Liver (tissue), 7 donors: ENCODE measurements at regions not wholly inside any gene's neighbourhood (a gene's known extent, or its start where the extent isn't known, plus 50 kb on each side); places are given as distances from the start of the nearest gene placed in this dataset.

ENCODE experiments used
- DNase-seq: peaks from one replicate; pipeline ENCODE4 v3.0.0-alpha.2; 2017; ENCODE audit warnings: low spot score
- H3K27ac ChIP-seq, 2 donors: one replicate each; pipeline ENCODE4 v1.7.0; 2013; ENCODE audit warnings: inconsistent platforms in 2 of 2, low read length in 2 of 2, control low read depth in 1 of 2, low read depth in 1 of 2, mild to moderate bottlenecking in 1 of 2
- H3K27me3 ChIP-seq, 4 donors: one replicate each; pipeline versions ENCODE4 v1.6.1 to v1.7.0; 2013; ENCODE audit warnings: low read length in 3 of 4, inconsistent platforms in 1 of 4, mild to moderate bottlenecking in 1 of 4, moderate library complexity in 1 of 4; ENCODE audit not compliant: control insufficient read depth in 4 of 4, insufficient read depth in 4 of 4
- H3K36me3 ChIP-seq, 4 donors: one replicate each; pipeline versions ENCODE4 v1.6.1 to v1.7.0; 2013; ENCODE audit warnings: low read length in 3 of 4, mild to moderate bottlenecking in 3 of 4, low read depth in 1 of 4, moderate library complexity in 1 of 4; ENCODE audit not compliant: control insufficient read depth in 4 of 4, insufficient read depth in 3 of 4
- H3K4me1 ChIP-seq, 4 donors: one replicate each; pipeline versions ENCODE4 v1.6.1 to v1.7.0; 2013; ENCODE audit warnings: low read length in 3 of 4, mild to moderate bottlenecking in 3 of 4, moderate library complexity in 1 of 4; ENCODE audit not compliant: control insufficient read depth in 4 of 4, insufficient read depth in 4 of 4
- H3K4me3 ChIP-seq, 3 donors: one replicate each; pipeline versions ENCODE4 v1.6.1 to v1.7.0; 2013; ENCODE audit warnings: low read length in 3 of 3, control low read depth in 1 of 3, low read depth in 1 of 3, mild to moderate bottlenecking in 1 of 3
- H3K9ac ChIP-seq, 2 donors: one replicate each; pipeline ENCODE4 v1.7.0; 2013; ENCODE audit warnings: low read length in 2 of 2, mild to moderate bottlenecking in 2 of 2, moderate library complexity in 2 of 2, control low read depth in 1 of 2, low read depth in 1 of 2
- H3K9me3 ChIP-seq, 4 donors: one replicate each; pipeline versions ENCODE4 v1.6.1 to v1.7.0; 2013; ENCODE audit warnings: low read length in 3 of 4; ENCODE audit not compliant: control insufficient read depth in 4 of 4
- CTCF ChIP-seq: fragments of 150-350 bp; IDR thresholded peaks from 2 replicates; pipeline ENCODE4 v1.5.1; 2017; ENCODE audit warnings: improper control_type of control experiment, low read depth, low read length; ENCODE audit not compliant: missing input control
- EGR1 ChIP-seq, 2 donors: IDR thresholded peaks; 2 replicates each; pipeline ENCODE4 v1.6.1; 2016 to 2018; ENCODE audit warnings: antibody characterized with exemption in 2 of 2, low read depth in 2 of 2
- FOXA1 ChIP-seq: IDR thresholded peaks from 2 replicates; pipeline ENCODE4 v1.6.1; 2016; ENCODE audit warnings: antibody characterized with exemption
- FOXA2 ChIP-seq: IDR thresholded peaks from 2 replicates; pipeline ENCODE4 v1.6.1; 2016; ENCODE audit warnings: antibody characterized with exemption
- GABPA ChIP-seq, 2 donors: IDR thresholded peaks in 1 of 2; conservative IDR thresholded peaks in 1 of 2; 2 replicates each; pipeline ENCODE4 v1.6.1; 2016; ENCODE audit warnings: antibody characterized with exemption in 2 of 2, mild to moderate bottlenecking in 1 of 2, moderate library complexity in 1 of 2
- HNF4A ChIP-seq, 2 donors: conservative IDR thresholded peaks; 2 replicates each; pipeline ENCODE4 v1.6.1; 2016; ENCODE audit warnings: antibody characterized with exemption in 2 of 2, mild to moderate bottlenecking in 2 of 2
- HNF4G ChIP-seq: IDR thresholded peaks from 2 replicates; pipeline ENCODE4 v1.6.1; 2016; ENCODE audit warnings: antibody characterized with exemption
- JUND ChIP-seq, 2 donors: IDR thresholded peaks; 2 replicates each; pipeline ENCODE4 v1.6.1; 2016; ENCODE audit warnings: antibody characterized with exemption in 2 of 2
- MAX ChIP-seq: IDR thresholded peaks from 2 replicates; pipeline ENCODE4 v1.6.1; 2016; ENCODE audit warnings: antibody characterized with exemption
- NR2F2 ChIP-seq: IDR thresholded peaks from 2 replicates; pipeline ENCODE4 v1.6.1; 2016; ENCODE audit warnings: antibody characterized with exemption
- RAD21 ChIP-seq, 2 donors: IDR thresholded peaks; 2 replicates each; pipeline ENCODE4 v1.6.1; 2016; ENCODE audit warnings: antibody characterized with exemption in 2 of 2, mild to moderate bottlenecking in 2 of 2
- RXRA ChIP-seq, 2 donors: IDR thresholded peaks; 2 replicates each; pipeline ENCODE4 v1.6.1; 2017 to 2018; ENCODE audit warnings: antibody characterized with exemption in 2 of 2, mild to moderate bottlenecking in 1 of 2
- SP1 ChIP-seq: IDR thresholded peaks from 2 replicates; pipeline ENCODE4 v1.6.1; 2018; ENCODE audit warnings: antibody characterized with exemption, mild to moderate bottlenecking
- TAF1 ChIP-seq: conservative IDR thresholded peaks from 2 replicates; pipeline ENCODE4 v1.6.1; 2016; ENCODE audit warnings: antibody characterized with exemption, mild to moderate bottlenecking
- YY1 ChIP-seq: IDR thresholded peaks from 2 replicates; pipeline ENCODE4 v1.6.1; 2016; ENCODE audit warnings: antibody characterized with exemption, mild to moderate bottlenecking
- TF ChIP-seq, protein P1 (sequence below): IDR thresholded peaks from 2 replicates; pipeline ENCODE4 v1.6.1; 2016; ENCODE audit warnings: antibody characterized with exemption
- TF ChIP-seq, protein P2 (sequence below): IDR thresholded peaks from 2 replicates; pipeline ENCODE4 v1.6.1; 2016; ENCODE audit warnings: antibody characterized with exemption
- TF ChIP-seq, protein P3 (sequence below): IDR thresholded peaks from 2 replicates; pipeline ENCODE4 v1.6.1; 2016; ENCODE audit warnings: antibody characterized with exemption, mild to moderate bottlenecking
- donor health status: healthy.
- donor health status: healthy.
- donor health status: healthy.
- donor health status: healthy.

DNA sequence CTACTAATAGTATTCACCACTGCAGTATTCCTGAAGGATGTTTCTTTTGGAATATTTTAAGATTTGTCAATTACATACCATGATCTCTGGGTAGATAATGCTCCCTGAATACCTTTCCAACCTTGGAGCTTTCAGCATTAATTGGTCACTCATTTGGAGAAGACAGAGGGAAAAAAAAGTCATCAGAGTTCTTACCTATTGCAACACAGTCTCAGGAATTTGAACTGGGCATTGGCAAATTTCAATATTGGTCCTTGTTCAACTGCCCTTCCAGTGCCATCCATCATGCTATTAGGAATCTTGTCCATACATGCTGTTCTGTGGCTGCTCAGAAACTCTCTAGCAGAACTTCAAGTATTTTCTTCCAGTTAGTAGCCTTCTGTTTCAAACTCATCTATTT lies 83.6 kb upstream of the KCNJ3 start:
- Histone ChIP-seq H3K9ac (no peak overlapping the region), H3K27me3 (no peaks in the 10 kb centered on the region), H3K4me1 (peaks cover 2 to 13% (median 9%) of the 10 kb centered on the region in 4 donors), H3K9me3 (no peaks in the 10 kb centered on the region), H3K4me3 (no peak overlapping the region), H3K27ac (no peak overlapping the region), H3K36me3 (no peaks in the 10 kb centered on the region)
- TF ChIP-seq RAD21 (IDR thresholded peaks at IDR 0.05) (peak; percentile 40 to 46), TAF1 (no peak), JUND (IDR thresholded peaks at IDR 0.05) (peak; percentile 58 to 66), FOXA2 (no peak), NR2F2 (no peak), MAX (no peak), HNF4G (peak; percentile 41), SP1 (peak; percentile 49), YY1 (peak; percentile 69), GABPA (IDR thresholded peaks at IDR 0.05 in 1 of 2, conservative IDR thresholded peaks at IDR 0.05 in 1 of 2) (peak in 1 of 2 donors; percentile 29), HNF4A (conservative IDR thresholded peaks at IDR 0.05) (peak; percentile 83 to 91), CTCF (no peak), FOXA1 (no peak), RXRA (IDR thresholded peaks at IDR 0.05) (peak; percentile 73 to 87), EGR1 (IDR thresholded peaks at IDR 0.05; ENCODE audit: low read depth in 2 of 2) (peak in 1 of 2 donors; percentile 47)
- TF ChIP-seq, protein P1, sequence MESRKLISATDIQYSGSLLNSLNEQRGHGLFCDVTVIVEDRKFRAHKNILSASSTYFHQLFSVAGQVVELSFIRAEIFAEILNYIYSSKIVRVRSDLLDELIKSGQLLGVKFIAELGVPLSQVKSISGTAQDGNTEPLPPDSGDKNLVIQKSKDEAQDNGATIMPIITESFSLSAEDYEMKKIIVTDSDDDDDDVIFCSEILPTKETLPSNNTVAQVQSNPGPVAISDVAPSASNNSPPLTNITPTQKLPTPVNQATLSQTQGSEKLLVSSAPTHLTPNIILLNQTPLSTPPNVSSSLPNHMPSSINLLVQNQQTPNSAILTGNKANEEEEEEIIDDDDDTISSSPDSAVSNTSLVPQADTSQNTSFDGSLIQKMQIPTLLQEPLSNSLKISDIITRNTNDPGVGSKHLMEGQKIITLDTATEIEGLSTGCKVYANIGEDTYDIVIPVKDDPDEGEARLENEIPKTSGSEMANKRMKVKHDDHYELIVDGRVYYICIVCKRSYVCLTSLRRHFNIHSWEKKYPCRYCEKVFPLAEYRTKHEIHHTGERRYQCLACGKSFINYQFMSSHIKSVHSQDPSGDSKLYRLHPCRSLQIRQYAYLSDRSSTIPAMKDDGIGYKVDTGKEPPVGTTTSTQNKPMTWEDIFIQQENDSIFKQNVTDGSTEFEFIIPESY = peak; percentile 63
- TF ChIP-seq, protein P2, sequence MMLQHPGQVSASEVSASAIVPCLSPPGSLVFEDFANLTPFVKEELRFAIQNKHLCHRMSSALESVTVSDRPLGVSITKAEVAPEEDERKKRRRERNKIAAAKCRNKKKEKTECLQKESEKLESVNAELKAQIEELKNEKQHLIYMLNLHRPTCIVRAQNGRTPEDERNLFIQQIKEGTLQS = no peak
- TF ChIP-seq, protein P3, sequence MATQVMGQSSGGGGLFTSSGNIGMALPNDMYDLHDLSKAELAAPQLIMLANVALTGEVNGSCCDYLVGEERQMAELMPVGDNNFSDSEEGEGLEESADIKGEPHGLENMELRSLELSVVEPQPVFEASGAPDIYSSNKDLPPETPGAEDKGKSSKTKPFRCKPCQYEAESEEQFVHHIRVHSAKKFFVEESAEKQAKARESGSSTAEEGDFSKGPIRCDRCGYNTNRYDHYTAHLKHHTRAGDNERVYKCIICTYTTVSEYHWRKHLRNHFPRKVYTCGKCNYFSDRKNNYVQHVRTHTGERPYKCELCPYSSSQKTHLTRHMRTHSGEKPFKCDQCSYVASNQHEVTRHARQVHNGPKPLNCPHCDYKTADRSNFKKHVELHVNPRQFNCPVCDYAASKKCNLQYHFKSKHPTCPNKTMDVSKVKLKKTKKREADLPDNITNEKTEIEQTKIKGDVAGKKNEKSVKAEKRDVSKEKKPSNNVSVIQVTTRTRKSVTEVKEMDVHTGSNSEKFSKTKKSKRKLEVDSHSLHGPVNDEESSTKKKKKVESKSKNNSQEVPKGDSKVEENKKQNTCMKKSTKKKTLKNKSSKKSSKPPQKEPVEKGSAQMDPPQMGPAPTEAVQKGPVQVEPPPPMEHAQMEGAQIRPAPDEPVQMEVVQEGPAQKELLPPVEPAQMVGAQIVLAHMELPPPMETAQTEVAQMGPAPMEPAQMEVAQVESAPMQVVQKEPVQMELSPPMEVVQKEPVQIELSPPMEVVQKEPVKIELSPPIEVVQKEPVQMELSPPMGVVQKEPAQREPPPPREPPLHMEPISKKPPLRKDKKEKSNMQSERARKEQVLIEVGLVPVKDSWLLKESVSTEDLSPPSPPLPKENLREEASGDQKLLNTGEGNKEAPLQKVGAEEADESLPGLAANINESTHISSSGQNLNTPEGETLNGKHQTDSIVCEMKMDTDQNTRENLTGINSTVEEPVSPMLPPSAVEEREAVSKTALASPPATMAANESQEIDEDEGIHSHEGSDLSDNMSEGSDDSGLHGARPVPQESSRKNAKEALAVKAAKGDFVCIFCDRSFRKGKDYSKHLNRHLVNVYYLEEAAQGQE = no peak
- no peak for DNase-seq
